AG20443 (cell line): ENCODE measurements at regions not wholly inside any gene's neighbourhood (a gene's known extent, or its start where the extent isn't known, plus 50 kb on each side); places are given as distances from the start of the nearest gene placed in this dataset.

ENCODE experiments used
- DNase-seq: peaks from one replicate; pipeline ENCODE4 v3.0.0; 2012; ENCODE audit warnings: low spot score, mixed read lengths

DNA sequence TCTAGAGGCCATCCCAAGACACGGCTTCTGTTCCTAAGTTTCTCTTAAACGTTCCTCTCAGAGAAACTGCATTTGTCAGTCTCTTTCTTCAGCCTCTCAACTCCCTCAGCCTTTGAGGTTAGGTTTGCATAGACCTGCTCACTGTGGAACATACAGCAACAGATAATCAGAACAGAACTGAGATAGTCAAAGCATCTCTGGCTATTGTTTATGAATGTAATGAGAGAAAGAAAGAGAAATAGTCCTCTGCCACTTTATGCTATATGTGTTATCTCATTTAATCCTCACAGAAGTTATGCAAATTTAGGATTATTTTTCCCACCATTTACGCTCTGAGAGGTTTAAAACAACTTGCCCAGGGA, 190.6 kb downstream of the PHLDA1 start:
- no peak for DNase-seq

DNA sequence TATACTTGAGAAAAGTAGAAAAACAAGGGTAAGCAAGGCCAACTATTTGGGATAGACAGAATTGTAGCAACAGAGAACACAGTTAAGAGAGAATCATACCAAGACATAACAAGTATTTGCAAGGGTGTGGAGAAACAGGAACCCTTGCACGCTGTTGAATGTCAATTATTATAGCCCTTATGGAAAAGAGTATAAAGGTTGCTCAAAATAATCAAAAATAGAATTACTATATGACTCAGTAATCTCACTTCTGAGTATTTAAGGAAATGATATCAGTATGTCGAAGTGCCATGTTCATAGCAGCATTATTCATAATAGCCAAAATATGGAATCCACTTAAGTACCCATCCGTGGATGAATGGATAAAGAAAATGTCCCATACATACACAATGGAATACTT, 193.3 kb downstream of the PHLDA1 start:
- no peak for DNase-seq

DNA sequence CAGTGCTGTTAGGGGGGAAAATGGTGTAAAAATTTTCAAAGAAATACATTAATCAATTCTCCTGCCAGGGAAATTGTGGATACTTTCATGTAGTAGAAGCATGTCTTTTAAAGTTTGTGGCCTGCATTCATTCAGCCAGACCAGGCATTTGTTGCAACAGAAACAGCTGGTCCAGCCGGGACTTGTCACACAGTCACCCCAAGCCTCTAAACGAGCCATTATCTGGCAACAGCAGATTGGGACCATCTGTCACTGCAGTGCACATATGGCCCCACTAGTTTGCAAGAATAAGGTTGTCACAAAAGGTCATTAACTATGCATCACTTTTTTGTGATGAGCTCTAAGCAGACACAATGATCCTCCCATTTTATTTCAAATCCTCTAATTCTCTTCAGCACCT, 193.9 kb downstream of the PHLDA1 start:
- no peak for DNase-seq

DNA sequence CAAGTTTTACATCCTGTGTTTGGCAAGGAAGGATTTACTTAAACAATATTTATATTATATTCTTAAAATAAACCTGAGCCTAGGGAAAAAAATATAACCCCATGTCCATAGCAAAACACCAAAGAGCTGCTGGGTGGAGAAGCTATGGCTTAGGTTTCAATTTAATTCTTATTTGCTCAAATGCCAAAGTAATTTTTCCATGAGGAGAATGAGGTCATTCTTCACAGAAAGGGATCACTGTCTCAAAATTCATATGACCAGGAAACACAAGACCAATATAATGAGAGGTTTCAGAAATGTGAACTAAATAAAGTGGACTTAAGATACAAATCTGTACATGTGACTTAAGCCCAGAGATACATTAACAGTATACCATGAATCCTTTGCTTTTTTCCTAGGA, 195.0 kb downstream of the PHLDA1 start:
- DNase-seq, result no peak

DNA sequence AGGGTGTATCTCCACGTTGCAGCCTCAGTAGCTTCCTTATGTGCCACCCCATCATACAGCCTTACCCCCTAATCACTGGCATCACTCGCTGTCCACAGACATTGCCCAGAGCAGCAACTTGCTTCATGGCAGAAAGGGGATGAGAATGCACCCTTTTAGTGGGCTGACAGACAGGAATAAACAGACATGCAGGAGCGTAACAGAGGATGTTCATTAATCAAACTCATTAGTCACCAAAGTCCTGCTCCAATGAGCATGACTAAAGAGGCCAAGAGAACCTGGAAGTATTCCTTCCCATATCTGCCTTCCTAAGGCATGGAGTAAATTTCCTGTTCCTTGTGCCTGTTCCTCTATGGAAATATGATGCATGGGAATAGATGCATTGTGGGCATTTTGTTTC, 197.0 kb downstream of the PHLDA1 start:
- DNase-seq, result no peak

DNA sequence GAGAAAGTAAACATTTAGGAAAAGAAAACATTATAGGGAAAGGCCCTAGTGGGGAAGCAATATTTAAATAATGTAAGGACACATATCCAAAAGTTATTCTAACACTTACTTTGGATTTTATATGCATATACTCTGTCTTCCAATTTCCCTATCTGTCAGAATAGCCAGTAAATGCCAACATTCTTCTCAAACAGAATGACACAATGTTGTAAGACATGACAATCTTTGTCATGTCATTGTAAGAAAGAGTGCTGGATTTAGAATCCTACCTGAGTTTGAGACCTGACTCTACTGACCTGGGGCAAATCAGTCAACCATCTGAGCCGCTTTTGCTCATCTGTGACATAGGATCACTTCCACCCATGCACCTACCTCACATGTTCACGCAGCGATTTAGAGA, 198.3 kb downstream of the PHLDA1 start:
- no peak for DNase-seq

DNA sequence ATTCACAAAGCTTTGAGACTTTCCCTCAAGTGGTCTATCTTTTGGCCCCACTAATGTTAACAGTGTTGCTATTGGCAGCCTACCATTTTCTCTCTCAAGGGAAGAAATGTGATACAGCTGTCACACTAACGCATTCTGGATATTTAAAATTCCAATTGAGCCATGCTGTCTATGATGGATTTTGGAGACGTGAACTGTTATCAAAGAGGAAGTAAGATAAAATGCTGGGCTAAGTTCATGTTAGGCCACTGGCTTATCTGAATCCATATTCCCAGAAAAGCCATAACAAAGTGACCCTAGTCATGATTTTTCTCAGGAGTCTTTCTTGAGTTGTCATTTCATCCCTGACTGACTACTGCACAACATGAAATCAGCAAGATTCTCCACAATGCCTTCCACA, 200.2 kb downstream of the PHLDA1 start:
- DNase-seq, result no peak

DNA sequence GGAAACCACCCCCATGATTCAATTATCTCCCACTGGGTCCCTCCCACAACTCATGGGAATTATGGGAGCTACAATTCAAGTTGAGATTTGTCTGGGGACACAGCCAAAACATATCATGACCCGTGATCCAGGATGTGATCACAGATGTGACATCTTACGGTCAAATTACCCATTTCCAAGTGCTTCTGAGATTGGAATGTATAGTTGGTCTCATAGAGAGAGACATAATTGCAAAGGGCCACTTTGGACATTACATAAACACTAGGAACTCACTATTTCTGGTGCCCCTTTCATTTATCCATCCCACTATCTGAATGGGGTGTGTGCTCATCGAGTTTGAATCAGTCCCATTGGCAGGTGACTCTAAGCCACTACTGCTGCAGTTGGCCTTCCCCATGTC, 204.5 kb downstream of the PHLDA1 start:
- no peak for DNase-seq

DNA sequence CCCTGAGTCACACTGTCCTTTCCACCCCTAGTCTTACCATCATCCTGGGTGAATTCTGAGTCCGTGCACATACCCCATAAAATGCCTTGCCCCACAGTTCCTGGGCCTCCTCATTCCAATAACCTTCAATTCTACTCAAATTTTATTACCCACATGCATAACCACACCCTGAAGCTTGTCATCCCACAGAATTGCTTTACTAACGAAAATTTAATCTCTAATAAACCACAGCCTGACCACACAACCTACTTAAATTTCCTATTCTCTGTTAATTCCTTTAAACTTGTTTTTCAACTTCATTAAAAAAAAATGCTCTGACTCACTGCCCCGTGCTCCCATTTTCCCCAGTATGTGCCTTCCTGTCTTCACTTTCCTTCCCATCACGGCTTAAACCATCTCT, 205.9 kb downstream of the PHLDA1 start:
- peak; percentile 76 for DNase-seq

DNA sequence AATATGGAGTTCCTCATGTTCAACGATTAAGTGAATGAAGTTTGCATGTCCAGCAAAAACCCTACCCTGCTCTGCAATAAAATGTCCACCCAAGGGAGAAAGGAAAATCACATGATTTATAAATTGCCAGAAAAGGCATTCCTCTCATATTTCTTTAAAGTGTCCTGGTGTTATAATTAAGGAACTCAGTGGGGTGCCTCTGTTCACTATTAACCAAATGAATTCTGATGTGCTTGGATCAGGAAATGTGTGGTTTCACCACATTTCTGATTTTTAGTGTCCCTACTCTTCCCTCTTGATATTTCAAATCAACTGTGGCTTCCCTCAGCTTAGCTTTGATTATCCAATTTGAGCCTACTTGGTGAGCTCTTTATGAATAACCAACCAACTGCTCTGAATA, 208.1 kb downstream of the PHLDA1 start:
- DNase-seq, result no peak

DNA sequence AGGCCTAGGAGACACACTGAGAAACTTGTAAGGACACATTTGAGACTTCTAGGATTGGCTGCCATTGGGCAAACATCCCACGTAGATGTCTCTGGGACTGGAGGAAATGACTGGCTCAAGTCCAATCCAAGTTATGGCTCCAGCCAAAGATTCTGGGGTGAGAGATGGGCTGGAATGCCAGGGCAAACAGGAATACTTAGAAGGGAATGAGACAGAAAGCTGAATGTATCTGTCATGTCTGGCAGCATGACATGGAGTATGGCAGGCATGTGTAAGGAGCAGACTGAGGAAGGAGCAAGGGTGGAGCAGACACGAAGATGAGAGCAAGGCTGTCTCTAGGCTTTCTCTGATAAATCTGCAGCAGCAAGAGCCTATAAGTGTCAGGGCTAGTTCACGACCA, 209.2 kb downstream of the PHLDA1 start:
- DNase-seq, result no peak

DNA sequence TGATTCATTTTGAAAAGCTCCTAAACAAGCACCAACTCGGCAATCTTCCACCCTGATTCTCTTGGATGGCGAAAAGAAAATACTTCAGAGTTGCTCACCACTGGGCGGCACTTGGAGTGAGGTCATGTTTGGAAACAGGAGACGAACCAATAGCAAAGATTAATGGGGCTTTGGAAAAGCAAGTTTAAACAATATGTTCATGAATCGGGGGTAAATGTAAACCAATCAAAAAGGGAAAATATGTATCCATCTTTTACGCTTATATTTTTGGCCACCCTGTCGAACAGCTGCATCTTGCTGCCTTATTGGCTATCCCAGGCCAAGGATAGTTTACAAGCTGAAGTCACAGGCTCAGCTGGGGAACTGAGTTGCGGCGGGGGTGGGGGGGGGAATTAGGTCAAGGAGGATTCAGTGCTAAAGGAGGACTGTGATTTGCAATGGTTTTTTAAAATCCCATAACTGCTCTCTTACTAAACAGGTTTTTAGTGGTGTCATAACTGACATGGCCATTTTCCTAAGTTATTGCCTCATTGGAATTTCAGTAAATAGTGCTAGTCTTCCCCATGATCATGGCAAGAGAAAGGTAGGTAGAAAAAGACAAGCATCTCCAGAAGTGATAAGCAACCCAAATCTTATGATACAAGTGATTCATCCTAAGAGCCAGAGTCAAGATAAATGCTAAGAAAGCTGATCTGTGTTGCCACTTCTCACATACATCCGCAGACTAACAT, 210.6 kb downstream of the PHLDA1 start:
- DNase-seq, result peak; percentile 77

DNA sequence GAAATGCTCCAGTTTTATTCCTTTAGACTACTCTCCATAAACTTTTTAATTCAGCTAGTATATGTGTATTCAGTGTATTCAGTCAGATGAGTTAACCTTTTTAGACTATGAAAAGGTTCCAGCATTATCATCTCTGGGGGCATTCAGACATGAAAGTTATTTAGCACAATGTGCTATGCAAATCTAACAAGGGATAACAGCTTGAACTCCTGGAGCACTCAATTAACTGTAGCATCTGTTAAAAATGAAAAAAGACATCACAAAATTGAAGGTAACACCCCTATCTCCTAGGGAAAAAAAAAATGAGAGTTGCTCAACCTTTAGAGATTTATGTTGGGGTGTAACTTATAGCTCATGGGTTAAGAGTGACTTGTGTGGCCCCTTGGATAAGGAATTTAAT, 211.5 kb downstream of the PHLDA1 start:
- DNase-seq, result no peak

DNA sequence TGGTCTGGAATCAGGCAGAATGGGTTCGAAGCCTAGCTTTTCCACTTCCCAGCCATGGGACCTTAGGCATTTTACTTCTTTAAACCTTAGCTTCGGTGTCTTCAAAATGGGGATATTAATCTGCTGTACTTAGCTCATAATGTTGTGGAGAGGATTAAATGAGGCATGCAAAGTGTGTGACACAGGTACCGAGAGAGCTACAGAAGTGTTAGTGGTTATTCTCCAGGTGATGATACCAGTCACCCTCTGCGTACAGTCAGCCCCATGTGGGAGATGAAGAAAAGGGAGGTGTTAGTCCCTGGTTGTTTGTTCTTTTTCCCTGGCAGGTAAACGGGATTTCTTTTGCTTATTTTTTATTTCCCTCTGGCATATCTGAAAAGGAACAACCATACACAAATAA, 212.1 kb downstream of the PHLDA1 start:
- no peak for DNase-seq

DNA sequence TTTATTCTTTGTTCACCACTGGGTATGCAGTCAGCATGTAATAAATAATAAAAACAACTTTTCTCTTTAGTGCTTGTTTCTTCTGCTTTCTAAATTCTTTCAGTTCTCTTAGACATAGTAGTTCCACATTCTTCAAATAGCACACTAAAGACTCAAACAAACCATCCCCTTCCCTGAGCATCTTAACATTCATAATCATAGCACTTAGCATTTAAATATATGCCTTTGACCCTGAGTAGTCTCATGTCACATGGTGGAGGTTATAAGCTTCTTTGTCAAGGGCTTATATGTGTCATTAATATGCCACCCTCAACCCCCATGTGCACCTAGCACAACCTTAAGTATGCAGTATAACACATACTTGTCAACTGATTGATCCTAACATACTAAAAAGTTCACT, 212.7 kb downstream of the PHLDA1 start:
- no peak for DNase-seq

DNA sequence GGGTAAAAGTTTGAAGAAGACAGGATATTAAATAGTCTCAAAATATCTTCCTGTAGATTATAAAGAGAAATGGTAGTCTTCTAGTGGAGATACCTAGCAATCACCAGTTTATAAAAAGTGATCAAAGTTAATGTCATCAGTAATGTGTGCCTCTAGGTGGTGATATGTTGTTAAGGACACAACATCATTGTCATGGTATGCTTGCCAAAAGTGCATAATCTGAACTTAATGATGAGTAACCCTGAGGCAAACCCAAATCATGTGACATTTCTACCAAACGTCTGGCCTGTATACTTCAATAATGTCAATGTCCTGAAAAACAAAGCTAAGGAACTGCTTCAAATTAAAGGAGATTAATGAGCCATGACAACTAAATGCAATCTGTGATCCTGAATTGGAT, 214.7 kb downstream of the PHLDA1 start:
- peak; percentile 26 for DNase-seq

DNA sequence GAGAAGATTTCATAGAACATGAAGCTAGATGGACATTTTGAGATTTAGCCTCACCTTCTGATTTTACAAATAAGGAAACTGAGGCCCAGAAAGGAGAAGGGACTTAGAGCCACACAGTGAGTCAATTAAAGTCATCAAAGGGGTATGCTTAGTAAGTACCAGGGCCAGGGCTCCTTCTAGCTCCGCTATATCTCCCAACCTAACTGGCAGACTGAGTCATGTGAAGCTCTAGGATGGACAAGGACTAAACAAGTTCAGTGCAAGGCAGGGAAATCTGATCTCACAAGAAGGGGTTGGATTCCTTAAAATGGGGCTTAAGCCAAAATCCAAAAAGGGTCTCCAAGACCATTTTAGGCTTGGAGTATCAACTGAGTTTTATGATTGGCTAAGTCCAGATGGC, 215.8 kb downstream of the PHLDA1 start:
- no peak for DNase-seq

DNA sequence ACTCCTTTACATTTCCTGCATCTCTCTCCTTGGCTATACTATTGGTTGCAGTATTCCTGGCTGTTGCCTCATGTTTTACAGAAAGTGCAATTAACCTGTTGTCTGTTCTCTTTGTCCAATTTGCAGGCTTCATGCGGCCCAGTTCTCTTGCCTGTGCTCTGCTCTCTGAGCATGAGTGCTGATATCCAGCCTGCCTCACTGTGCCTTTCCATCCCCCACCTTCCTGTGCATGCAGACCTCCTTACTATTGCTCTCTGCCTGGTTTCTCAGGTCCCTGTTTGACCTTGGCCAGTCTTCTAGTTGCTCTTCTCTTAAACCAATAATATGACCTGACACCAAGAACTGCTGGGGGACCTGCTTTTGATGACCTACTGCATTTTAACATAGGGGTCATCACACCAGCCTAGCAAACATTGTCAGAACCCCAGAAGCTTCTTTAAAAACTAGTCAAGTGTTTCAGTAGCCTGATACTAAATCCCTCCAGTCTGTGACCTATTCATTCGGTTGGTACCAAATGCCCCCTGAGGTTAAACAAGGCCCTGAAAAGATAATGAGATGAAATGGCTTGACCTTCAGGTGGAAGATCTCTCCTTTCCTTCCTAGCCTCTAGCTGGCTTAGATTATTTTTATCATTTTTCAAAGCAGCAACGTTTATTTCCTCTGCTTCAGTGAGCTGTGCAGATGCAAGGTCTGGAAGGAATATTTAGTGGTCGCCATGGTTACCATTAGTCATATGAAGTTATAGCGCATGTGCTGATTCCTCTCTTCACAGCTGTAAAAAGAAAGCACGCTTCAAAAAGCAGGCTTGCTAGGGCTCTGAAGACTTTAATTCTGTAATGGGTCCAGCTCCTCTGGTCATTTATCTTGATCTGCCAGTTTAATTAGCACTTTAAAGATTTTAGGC, 216.5 kb downstream of the PHLDA1 start:
- peak; percentile 89 for DNase-seq

DNA sequence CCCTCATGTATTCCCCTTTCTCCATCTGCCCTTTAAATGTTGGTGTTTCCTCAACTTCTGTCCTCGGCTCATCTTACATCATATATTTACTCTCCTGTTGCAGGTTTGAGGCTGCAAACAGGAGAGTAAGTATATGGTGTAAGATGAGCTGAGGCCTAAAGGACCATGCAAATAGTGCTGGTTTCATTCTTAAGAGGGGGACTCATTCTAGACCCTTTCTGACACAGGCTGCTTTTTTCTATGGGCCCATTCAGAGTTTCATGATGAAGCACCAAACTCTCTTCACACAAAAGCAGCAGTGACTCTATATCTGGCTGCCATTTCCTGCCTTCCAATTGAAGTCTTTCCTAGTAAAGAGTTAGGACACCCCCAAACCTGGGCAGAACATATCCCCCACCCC, 218.5 kb downstream of the PHLDA1 start:
- DNase-seq, result no peak

DNA sequence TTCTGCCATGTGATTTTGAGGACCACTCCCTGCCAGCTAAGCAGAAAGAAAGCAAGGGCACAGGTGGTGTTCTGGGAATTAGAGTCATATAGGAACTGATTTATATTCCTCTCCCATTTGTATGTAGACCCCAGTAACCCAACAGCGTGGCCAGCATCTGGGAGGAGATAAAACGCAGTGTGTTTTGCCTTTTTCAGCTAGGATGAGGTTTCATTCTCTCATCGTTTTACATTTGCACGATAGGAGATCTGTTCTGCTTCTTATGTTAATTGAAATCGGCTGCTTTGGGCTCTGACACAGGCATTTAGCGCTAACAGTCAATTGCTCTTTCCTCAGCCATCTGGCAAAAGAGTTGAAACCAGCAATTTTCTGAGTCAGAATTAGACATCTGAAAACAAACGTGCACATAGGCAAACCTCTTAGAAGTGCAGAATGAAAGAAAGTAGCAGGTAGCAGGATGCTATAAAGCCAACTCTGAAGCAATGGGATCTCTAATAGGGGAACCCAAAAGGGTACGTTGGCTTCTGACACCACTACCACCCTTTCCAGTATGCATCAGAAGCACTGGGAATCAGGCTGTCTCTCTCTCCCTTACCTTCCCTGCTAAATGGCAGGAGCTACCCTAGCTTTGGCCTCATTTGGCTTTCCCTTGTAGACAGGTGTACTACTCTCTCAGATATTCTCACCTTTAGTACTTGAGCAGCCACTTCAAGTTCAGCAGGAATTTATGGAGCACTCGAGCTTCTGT, 219.1 kb downstream of the PHLDA1 start:
- DNase-seq, result peak; percentile 69

DNA sequence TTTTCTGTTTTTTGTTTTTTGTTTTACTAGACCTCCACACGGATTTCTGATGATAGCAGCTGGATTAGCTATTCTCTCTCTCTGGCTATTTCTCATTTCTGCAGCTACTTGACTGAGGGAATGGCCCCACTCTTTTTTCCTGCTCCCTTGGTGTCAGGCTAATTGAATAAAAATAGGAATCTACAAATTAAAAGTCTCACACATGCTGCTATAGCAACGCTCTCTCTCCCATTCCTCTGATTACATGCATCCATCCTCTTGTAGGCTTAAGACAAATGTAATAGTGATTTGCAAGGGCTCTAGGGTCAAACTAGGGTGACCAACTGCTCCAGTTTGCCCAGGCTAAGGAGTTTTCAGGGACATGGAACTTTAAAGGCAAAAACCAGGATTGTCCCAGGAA, 221.8 kb downstream of the PHLDA1 start:
- no peak for DNase-seq

DNA sequence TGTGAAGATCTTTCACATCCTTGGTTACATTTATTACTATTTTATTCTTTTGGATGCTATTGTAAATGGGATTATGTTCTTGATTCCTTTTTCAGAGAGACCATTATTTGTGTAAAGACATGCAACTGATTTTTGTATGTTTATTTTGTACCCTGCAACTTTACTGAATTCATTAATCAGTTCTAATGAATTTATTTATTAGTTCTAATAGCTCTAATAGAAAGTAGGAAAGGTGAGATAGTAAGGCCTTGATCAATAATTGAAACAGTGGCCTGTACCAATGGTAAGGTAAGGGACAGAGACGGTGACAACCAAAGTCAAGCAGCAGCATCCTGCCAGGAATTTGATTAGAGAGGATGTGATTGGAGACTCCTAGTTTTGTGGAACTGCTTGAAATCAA, 224.1 kb downstream of the PHLDA1 start:
- DNase-seq, result no peak

DNA sequence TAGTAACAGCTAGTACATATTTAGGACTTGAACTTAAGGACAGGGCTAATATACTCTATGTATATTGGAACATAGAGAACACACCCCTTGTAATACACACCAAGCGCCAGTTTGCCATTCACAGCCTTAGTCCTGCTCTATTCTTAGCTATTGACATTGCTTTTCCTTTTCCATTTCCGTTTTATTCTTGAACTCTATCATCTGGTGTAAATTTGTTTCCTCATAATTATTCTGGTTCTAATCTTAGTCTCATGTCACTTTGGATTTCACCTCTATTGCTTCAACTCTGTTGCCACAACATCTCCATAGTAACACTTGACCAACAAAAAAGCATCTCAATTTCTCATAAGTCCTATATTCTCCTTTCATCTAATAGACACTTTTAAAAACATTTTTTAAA, 225.7 kb downstream of the PHLDA1 start:
- no peak for DNase-seq
